H1 (cell line): ENCODE measurements at regions not wholly inside any gene's neighbourhood (a gene's known extent, or its start where the extent isn't known, plus 50 kb on each side); places are given as distances from the start of the nearest gene placed in this dataset.
"Not testable (repeated sequence)": the region's sequence is repeated elsewhere in the genome, so short reads cannot be mapped to it uniquely, and the experiment has no call there.

Experiments used
- BRCA1 ChIP-seq: IDR thresholded peaks from 2 replicates; pipeline ENCODE4 v1.6.1; 2012; ENCODE audit warnings: low read depth, low read length, improper control_type of control experiment
- HDAC2 ChIP-seq, 2 experiments: fragments of 300-600 bp in 1 of 2; sonication (generic) in 1 of 2; IDR thresholded peaks; 2 replicates each; pipeline ENCODE4 v1.6.1; 2011 to 2012; ENCODE audit warnings: low read depth in 2 of 2, low read length in 2 of 2, mild to moderate bottlenecking in 2 of 2, moderate library complexity in 2 of 2, borderline replicate concordance in 1 of 2, inconsistent platforms in 1 of 2
- JUN ChIP-seq: IDR thresholded peaks from 2 replicates; pipeline ENCODE4 v1.6.1; 2011; ENCODE audit warnings: low read depth, mild to moderate bottlenecking, improper control_type of control experiment, low read length
- KDM1A ChIP-seq: fragments of 200-600, 300-600 bp; sonication (generic); IDR thresholded peaks from 2 replicates; pipeline ENCODE4 v1.7.1; 2016; ENCODE audit warnings: mild to moderate bottlenecking, low read length, borderline replicate concordance
- POLR2A ChIP-seq, 2 experiments: IDR thresholded peaks; 1 replicate in 1 of 2; 2 replicates in 1 of 2; pipeline ENCODE4 v1.6.1; 2011; ENCODE audit warnings: low read depth in 2 of 2, low read length in 2 of 2, mild to moderate bottlenecking in 2 of 2; ENCODE audit errors: control extremely low read depth in 1 of 2
- POLR2AphosphoS5 ChIP-seq: IDR thresholded peaks from 2 replicates; pipeline ENCODE4 v1.6.1; 2011; ENCODE audit warnings: low read depth, low read length
- RFX5 ChIP-seq: IDR thresholded peaks from 2 replicates; pipeline ENCODE4 v1.6.1; 2011; ENCODE audit warnings: low read depth, low read length, improper control_type of control experiment, borderline replicate concordance
- SP1 ChIP-seq: IDR thresholded peaks from 2 replicates; pipeline ENCODE4 v1.6.1; 2011; ENCODE audit warnings: low read depth, low read length
- TAF1 ChIP-seq: IDR thresholded peaks from 2 replicates; pipeline ENCODE4 v1.6.1; 2011; ENCODE audit warnings: mild to moderate bottlenecking, low read depth, low read length
- TBP ChIP-seq: IDR thresholded peaks from 2 replicates; pipeline ENCODE4 v1.6.1; 2011; ENCODE audit warnings: low read depth, low read length, improper control_type of control experiment
- YY1 ChIP-seq: IDR thresholded peaks from 2 replicates; pipeline ENCODE4 v1.6.1; 2011; ENCODE audit warnings: low read depth, mild to moderate bottlenecking, low read length
- ZNF274 ChIP-seq: IDR thresholded peaks from 2 replicates; pipeline ENCODE4 v1.7.0; 2012; ENCODE audit warnings: low read length, borderline replicate concordance; ENCODE audit errors: extremely low read depth
- TF ChIP-seq, protein P1 (sequence below), 3 experiments: IDR thresholded peaks; 1 replicate in 2 of 3; 2 replicates in 1 of 3; pipeline versions ENCODE4 v1.5.1 to v1.6.1; 2011; ENCODE audit warnings: low read length in 3 of 3, mild to moderate bottlenecking in 3 of 3, inconsistent platforms in 2 of 3, low read depth in 1 of 3, moderate library complexity in 1 of 3; ENCODE audit not compliant: insufficient read depth in 1 of 3; ENCODE audit errors: control extremely low read depth in 1 of 3
- TF ChIP-seq, protein P2 (sequence below): IDR thresholded peaks from 2 replicates; pipeline ENCODE4 v1.6.1; 2012; ENCODE audit warnings: low read length, inconsistent platforms

DNA sequence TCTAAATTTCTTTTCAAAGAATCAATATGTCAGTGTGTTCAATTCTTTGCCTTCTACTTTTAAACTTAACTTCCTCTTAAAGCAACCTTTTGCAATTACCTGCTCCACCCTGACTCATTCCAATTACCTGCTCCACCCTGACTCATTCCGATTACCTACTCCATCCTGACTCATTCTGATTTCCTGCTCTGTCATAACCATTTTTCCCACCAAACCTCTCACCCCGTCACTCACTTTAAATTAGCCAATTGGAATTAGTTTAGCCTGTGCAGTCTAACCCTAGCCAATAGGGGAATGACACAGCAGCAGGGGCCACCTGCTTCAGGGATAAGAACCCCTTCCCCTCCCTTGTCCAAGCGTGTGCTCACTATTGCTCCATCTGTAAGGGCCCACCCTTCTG, 157.1 kb upstream of the POU1F1 start:
- TF ChIP-seq POLR2A (IDR thresholded peaks at IDR 0.05; ENCODE audit: control extremely low read depth in 1 of 2, low read depth in 2 of 2, low read length in 2 of 2); BRCA1; TAF1; POLR2AphosphoS5; SP1; RFX5; ZNF274; TBP; KDM1A; JUN; HDAC2 (IDR thresholded peaks at IDR 0.05; ENCODE audit: borderline replicate concordance in 1 of 2, low read depth in 2 of 2, low read length in 2 of 2); YY1: not testable (repeated sequence)
- TF ChIP-seq, protein P1, sequence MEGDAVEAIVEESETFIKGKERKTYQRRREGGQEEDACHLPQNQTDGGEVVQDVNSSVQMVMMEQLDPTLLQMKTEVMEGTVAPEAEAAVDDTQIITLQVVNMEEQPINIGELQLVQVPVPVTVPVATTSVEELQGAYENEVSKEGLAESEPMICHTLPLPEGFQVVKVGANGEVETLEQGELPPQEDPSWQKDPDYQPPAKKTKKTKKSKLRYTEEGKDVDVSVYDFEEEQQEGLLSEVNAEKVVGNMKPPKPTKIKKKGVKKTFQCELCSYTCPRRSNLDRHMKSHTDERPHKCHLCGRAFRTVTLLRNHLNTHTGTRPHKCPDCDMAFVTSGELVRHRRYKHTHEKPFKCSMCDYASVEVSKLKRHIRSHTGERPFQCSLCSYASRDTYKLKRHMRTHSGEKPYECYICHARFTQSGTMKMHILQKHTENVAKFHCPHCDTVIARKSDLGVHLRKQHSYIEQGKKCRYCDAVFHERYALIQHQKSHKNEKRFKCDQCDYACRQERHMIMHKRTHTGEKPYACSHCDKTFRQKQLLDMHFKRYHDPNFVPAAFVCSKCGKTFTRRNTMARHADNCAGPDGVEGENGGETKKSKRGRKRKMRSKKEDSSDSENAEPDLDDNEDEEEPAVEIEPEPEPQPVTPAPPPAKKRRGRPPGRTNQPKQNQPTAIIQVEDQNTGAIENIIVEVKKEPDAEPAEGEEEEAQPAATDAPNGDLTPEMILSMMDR (IDR thresholded peaks at IDR 0.05; ENCODE audit: control extremely low read depth in 1 of 3, insufficient read depth in 1 of 3, low read depth in 1 of 3, low read length in 3 of 3) = not testable (repeated sequence)
- TF ChIP-seq, protein P2, sequence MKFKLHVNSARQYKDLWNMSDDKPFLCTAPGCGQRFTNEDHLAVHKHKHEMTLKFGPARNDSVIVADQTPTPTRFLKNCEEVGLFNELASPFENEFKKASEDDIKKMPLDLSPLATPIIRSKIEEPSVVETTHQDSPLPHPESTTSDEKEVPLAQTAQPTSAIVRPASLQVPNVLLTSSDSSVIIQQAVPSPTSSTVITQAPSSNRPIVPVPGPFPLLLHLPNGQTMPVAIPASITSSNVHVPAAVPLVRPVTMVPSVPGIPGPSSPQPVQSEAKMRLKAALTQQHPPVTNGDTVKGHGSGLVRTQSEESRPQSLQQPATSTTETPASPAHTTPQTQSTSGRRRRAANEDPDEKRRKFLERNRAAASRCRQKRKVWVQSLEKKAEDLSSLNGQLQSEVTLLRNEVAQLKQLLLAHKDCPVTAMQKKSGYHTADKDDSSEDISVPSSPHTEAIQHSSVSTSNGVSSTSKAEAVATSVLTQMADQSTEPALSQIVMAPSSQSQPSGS = not testable (repeated sequence)
